RWPE2 (cell line): ENCODE measurements at regions not wholly inside any gene's neighbourhood (a gene's known extent, or its start where the extent isn't known, plus 50 kb on each side); places are given as distances from the start of the nearest gene placed in this dataset.

ENCODE experiments used
- ATAC-seq: fragments of 200-7000 bp; cut with Tn5 transposase; 3 replicates; pipeline ENCODE4 v1.9.1; 2021; ENCODE audit warnings: low read depth
- DNase-seq: peaks from one replicate; pipeline ENCODE4 v3.0.0-alpha.2; 2020; ENCODE audit warnings: low spot score
- H3K27ac ChIP-seq: fragments of 450-650 bp; 2 replicates; pipeline ENCODE4 v1.5.1; 2017; ENCODE audit warnings: mild to moderate bottlenecking; ENCODE audit not compliant: poor library complexity, severe bottlenecking
- H3K27me3 ChIP-seq: fragments of 250-450 bp; sonication (Bioruptor Pico); 2 replicates; pipeline ENCODE4 v1.5.1; 2021; ENCODE audit warnings: mild to moderate bottlenecking, moderate library complexity; ENCODE audit not compliant: insufficient read depth, poor library complexity, severe bottlenecking
- H3K36me3 ChIP-seq: fragments of 250-450 bp; sonication (Bioruptor Pico); 2 replicates; pipeline ENCODE4 v1.5.1; 2020; ENCODE audit warnings: low read depth, mild to moderate bottlenecking, moderate library complexity
- H3K4me1 ChIP-seq: fragments of 250-450 bp; sonication (Bioruptor Pico); 2 replicates; pipeline ENCODE4 v1.5.1; 2021; ENCODE audit warnings: mild to moderate bottlenecking, moderate library complexity; ENCODE audit not compliant: insufficient read depth, poor library complexity, severe bottlenecking
- H3K4me3 ChIP-seq: fragments of 250-450 bp; sonication (Bioruptor Pico); 2 replicates; pipeline ENCODE4 v1.5.1; 2021; ENCODE audit warnings: mild to moderate bottlenecking, moderate library complexity; ENCODE audit not compliant: severe bottlenecking
- H3K9me3 ChIP-seq: fragments of 250-450 bp; sonication (Bioruptor Pico); 2 replicates; pipeline ENCODE4 v1.5.1; 2021; ENCODE audit warnings: mild to moderate bottlenecking, moderate library complexity; ENCODE audit not compliant: severe bottlenecking
- CTCF ChIP-seq: fragments of 450-650 bp; IDR thresholded peaks from one replicate; pipeline ENCODE4 v1.5.1; 2017; ENCODE audit warnings: mild to moderate bottlenecking, moderate library complexity; ENCODE audit not compliant: poor library complexity, severe bottlenecking

GRCh38 chr16:62963846-62964245 is 927.6 kb upstream of the CDH8 start:
- no peak overlapping the region for H3K27ac ChIP-seq
- H3K36me3 ChIP-seq: no peaks in the 10 kb centered on the region
- DNase-seq (no peak), ATAC-seq (no peak)
- no peak overlapping the region for H3K4me3 ChIP-seq
- peaks cover 27% of the 10 kb centered on the region for H3K4me1 ChIP-seq
- no peaks in the 10 kb centered on the region for H3K9me3 ChIP-seq
- no peak for TF ChIP-seq CTCF
- no peaks in the 10 kb centered on the region for H3K27me3 ChIP-seq

DNA sequence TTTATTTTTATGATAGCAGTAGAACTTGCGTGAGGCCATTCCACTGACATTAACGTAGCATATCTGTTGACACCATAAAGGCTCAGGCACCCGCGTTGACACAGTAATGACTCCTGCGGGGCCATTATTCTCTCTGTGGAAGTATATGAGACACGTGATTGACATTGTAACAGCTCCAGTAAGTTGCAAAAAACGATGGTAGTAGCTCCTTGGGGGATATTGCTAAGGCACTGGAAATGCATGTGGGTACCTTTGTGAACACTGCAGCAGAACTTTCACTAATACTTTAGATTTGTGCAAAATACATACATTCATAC is 918.8 kb upstream of the CDH8 start:
- Histone ChIP-seq H3K36me3 (no peaks in the 10 kb centered on the region), H3K27me3 (no peaks in the 10 kb centered on the region), H3K4me1 (no peaks in the 10 kb centered on the region), H3K4me3 (no peak overlapping the region), H3K9me3 (no peaks in the 10 kb centered on the region), H3K27ac (no peak overlapping the region)
- no peak for ATAC-seq
- no peak for TF ChIP-seq CTCF
- no peak for DNase-seq

- TF ChIP-seq CTCF: no peak
- Histone ChIP-seq H3K4me3 (no peak overlapping the region), H3K4me1 (no peaks in the 10 kb centered on the region), H3K27me3 (no peaks in the 10 kb centered on the region), H3K9me3 (no peaks in the 10 kb centered on the region), H3K36me3 (no peaks in the 10 kb centered on the region), H3K27ac (no peak overlapping the region)
- DNase-seq: no peak
- ATAC-seq: no peak; the same call in 2 of the 3 replicates
Observed at GRCh38 chr16:62954144-62955032, 918.1 kb upstream of the CDH8 start.

GRCh38 chr16:62950351-62950750 is 914.1 kb upstream of the CDH8 start:
- H3K36me3 ChIP-seq: no peaks in the 10 kb centered on the region
- DNase-seq (no peak), ATAC-seq (no peak)
- no peaks in the 10 kb centered on the region for H3K4me1 ChIP-seq
- no peak overlapping the region for H3K27ac ChIP-seq
- H3K4me3 ChIP-seq: no peak overlapping the region
- H3K9me3 ChIP-seq: no peaks in the 10 kb centered on the region
- H3K27me3 ChIP-seq: no peaks in the 10 kb centered on the region
- no peak for TF ChIP-seq CTCF

GRCh38 chr16:62940569-62940968 is 904.3 kb upstream of the CDH8 start:
- Histone ChIP-seq H3K4me3 (no peak overlapping the region), H3K4me1 (no peaks in the 10 kb centered on the region), H3K27me3 (no peaks in the 10 kb centered on the region), H3K36me3 (no peaks in the 10 kb centered on the region), H3K27ac (no peak overlapping the region), H3K9me3 (no peaks in the 10 kb centered on the region)
- no peak for DNase-seq
- ATAC-seq: no peak
- TF ChIP-seq CTCF: no peak
